Liver (tissue), 3 donors: ENCODE measurements at regions not wholly inside any gene's neighbourhood (a gene's known extent, or its start where the extent isn't known, plus 50 kb on each side); places are given as distances from the start of the nearest gene placed in this dataset.

Experiments used
- NR2F2 ChIP-seq: IDR thresholded peaks from 2 replicates; pipeline ENCODE4 v1.6.1; 2016; ENCODE audit warnings: antibody characterized with exemption
- SP1 ChIP-seq: IDR thresholded peaks from 2 replicates; pipeline ENCODE4 v1.6.1; 2018; ENCODE audit warnings: antibody characterized with exemption, mild to moderate bottlenecking
- TF ChIP-seq, protein P1 (sequence below): IDR thresholded peaks from 2 replicates; pipeline ENCODE4 v1.6.1; 2016; ENCODE audit warnings: antibody characterized with exemption, mild to moderate bottlenecking
- TF ChIP-seq, protein P2 (sequence below): fragments of 150-350 bp; IDR thresholded peaks from 2 replicates; pipeline ENCODE4 v1.5.1; 2017; ENCODE audit warnings: improper control_type of control experiment, low read depth, low read length; ENCODE audit not compliant: missing input control
- donor health status: healthy.
- donor health status: healthy.

DNA sequence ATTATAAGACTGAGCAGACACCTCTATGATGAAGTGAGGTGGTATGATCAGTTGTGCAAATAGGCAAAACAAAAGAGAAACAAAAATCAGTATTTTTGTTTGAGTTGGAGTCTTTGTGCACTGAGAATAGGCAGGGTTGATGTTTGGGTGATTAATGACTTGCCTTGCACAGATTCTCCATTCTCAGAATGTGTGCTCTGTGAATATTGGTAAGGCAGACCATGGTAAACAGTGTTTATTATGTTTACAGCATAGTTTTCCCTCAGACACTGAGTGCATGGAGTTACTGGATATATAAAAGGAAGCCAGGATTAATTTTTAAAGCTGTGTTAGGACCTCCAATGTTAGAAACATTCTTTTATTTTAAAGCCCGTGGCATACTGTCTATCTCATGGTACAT lies 240.2 kb upstream of the MAGEB16 start:
- TF ChIP-seq, protein P1, sequence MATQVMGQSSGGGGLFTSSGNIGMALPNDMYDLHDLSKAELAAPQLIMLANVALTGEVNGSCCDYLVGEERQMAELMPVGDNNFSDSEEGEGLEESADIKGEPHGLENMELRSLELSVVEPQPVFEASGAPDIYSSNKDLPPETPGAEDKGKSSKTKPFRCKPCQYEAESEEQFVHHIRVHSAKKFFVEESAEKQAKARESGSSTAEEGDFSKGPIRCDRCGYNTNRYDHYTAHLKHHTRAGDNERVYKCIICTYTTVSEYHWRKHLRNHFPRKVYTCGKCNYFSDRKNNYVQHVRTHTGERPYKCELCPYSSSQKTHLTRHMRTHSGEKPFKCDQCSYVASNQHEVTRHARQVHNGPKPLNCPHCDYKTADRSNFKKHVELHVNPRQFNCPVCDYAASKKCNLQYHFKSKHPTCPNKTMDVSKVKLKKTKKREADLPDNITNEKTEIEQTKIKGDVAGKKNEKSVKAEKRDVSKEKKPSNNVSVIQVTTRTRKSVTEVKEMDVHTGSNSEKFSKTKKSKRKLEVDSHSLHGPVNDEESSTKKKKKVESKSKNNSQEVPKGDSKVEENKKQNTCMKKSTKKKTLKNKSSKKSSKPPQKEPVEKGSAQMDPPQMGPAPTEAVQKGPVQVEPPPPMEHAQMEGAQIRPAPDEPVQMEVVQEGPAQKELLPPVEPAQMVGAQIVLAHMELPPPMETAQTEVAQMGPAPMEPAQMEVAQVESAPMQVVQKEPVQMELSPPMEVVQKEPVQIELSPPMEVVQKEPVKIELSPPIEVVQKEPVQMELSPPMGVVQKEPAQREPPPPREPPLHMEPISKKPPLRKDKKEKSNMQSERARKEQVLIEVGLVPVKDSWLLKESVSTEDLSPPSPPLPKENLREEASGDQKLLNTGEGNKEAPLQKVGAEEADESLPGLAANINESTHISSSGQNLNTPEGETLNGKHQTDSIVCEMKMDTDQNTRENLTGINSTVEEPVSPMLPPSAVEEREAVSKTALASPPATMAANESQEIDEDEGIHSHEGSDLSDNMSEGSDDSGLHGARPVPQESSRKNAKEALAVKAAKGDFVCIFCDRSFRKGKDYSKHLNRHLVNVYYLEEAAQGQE = no peak
- TF ChIP-seq, protein P2, sequence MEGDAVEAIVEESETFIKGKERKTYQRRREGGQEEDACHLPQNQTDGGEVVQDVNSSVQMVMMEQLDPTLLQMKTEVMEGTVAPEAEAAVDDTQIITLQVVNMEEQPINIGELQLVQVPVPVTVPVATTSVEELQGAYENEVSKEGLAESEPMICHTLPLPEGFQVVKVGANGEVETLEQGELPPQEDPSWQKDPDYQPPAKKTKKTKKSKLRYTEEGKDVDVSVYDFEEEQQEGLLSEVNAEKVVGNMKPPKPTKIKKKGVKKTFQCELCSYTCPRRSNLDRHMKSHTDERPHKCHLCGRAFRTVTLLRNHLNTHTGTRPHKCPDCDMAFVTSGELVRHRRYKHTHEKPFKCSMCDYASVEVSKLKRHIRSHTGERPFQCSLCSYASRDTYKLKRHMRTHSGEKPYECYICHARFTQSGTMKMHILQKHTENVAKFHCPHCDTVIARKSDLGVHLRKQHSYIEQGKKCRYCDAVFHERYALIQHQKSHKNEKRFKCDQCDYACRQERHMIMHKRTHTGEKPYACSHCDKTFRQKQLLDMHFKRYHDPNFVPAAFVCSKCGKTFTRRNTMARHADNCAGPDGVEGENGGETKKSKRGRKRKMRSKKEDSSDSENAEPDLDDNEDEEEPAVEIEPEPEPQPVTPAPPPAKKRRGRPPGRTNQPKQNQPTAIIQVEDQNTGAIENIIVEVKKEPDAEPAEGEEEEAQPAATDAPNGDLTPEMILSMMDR = no peak
- TF ChIP-seq NR2F2 (no peak), SP1 (no peak)
